Activated CD8-positive, alpha-beta T cell treated with anti-CD3 and anti-CD28 coated beads for 36 hours (primary cell): ENCODE measurements at regions not wholly inside any gene's neighbourhood (a gene's known extent, or its start where the extent isn't known, plus 50 kb on each side); places are given as distances from the start of the nearest gene placed in this dataset.

ENCODE experiments used
- ATAC-seq: fragments of 200-7000 bp; cut with Tn5 transposase; one replicate; pipeline ENCODE4 v1.10.0; 2021; ENCODE audit warnings: mild to moderate bottlenecking, moderate library complexity
- CTCF ChIA-PET: fragments of 350-600 bp; sonication (Branson Sonifier 250); formaldehyde crosslinking; loops from one replicate; lab custom pipeline; 2021; ENCODE audit warnings: antibody characterized with exemption; lab: Charles Lee
- POLR2A ChIA-PET: fragments of 350-600 bp; sonication (Branson Sonifier 250); formaldehyde crosslinking; loops from one replicate; lab custom pipeline; 2021; ENCODE audit warnings: antibody characterized with exemption; lab: Charles Lee
- DNase-seq: peaks from one replicate; pipeline ENCODE4 v3.0.0-alpha.2; 2020
- H3K27ac Mint-ChIP-seq: one replicate; pipeline ENCODE4 v1.8.0; 2021; ENCODE audit warnings: mild to moderate bottlenecking, mixed read lengths
- H3K27me3 Mint-ChIP-seq: one replicate; pipeline ENCODE4 v1.8.0; 2021; ENCODE audit warnings: mixed read lengths
- H3K36me3 Mint-ChIP-seq: one replicate; pipeline ENCODE4 v1.8.0; 2021; ENCODE audit warnings: low read depth, mixed read lengths
- H3K4me1 Mint-ChIP-seq: one replicate; pipeline ENCODE4 v1.8.0; 2021; ENCODE audit warnings: low read depth, mixed read lengths
- H3K4me3 Mint-ChIP-seq: one replicate; pipeline ENCODE4 v1.8.0; 2021; ENCODE audit warnings: mild to moderate bottlenecking, moderate library complexity, mixed read lengths
- H3K9me3 Mint-ChIP-seq: one replicate; pipeline ENCODE4 v1.8.0; 2021; ENCODE audit warnings: mixed read lengths
- CTCF ChIP-seq: fragments of 200-600 bp; IDR thresholded peaks from one replicate; pipeline ENCODE4 v1.8.0; 2022; ENCODE audit warnings: antibody characterized with exemption, mild to moderate bottlenecking
- intact Hi-C: fragments of 100-400 bp; cut with micrococcal nuclease; formaldehyde crosslinking; loops from one replicate; pipeline ENCODE4 v1.10.0; 2022

GRCh38 chr18:2406544-2406943, 164.8 kb downstream of the METTL4 start:
- Mint-ChIP-seq H3K9me3 (no peaks in the 10 kb centered on the region), H3K36me3 (no peaks in the 10 kb centered on the region), H3K27me3 (no peaks in the 10 kb centered on the region), H3K4me3 (no peak overlapping the region), H3K27ac (no peak overlapping the region), H3K4me1 (no peaks in the 10 kb centered on the region)
- DNase-seq, result no peak
- ChIA-PET POLR2A (no interaction called here), CTCF (no interaction called here)
- intact Hi-C loops, result no loop called here
- no peak for TF ChIP-seq CTCF
- no peak for ATAC-seq

DNA sequence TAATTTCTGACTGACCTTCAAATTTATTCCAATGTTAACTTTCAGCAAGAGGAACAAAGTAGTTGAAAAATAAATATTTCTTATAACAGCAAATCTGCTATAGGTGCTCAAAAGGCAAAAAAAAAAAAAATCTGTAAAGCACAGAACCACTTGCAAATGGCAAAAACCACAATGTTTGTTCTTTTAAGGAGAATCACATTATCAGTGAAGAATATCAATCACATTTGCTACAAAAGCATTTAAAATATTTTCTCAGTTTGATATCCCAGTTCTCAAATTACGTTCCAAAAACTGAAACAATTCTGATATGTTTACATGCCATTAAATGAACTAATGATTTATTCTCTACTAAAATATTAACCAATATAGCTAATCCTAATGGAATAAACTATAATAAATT, 163.3 kb downstream of the METTL4 start:
- DNase-seq (no peak), ATAC-seq (no peak)
- intact Hi-C loops, result no loop called here
- ChIA-PET CTCF (no interaction called here), POLR2A (no interaction called here)
- Mint-ChIP-seq H3K4me1 (no peaks in the 10 kb centered on the region), H3K36me3 (no peaks in the 10 kb centered on the region), H3K27ac (no peak overlapping the region), H3K4me3 (no peak overlapping the region), H3K9me3 (no peaks in the 10 kb centered on the region), H3K27me3 (no peaks in the 10 kb centered on the region)
- TF ChIP-seq CTCF, result no peak

DNA sequence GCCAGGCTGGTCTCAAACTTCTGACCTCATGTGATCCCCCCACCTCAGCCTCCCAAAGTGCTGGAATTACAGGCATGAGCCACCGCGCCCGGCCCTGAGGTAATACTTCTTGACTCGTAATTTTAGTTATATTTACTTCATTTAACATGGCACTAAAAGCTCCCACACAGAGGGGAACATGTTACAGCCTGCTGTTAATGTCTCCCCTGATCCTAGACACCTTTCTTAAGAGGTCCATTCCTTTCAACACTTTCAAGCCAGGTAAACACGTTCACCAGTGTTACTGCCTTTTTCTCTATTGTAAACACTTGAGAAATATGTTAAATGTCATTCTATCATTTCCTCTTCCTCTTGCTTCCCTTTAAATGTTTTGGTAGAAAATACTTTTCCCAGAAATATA, 161.4 kb downstream of the METTL4 start:
- H3K4me3 Mint-ChIP-seq, result no peak overlapping the region
- DNase-seq (no peak), ATAC-seq (no peak)
- ChIA-PET POLR2A (no interaction called here), CTCF (interaction anchor here (0.6 kb wide), 1 partner anchor 49 kb away, joined by 3 read pairs; no protein-coding TSS in a partner anchor)
- intact Hi-C loops, result no loop called here
- no peaks in the 10 kb centered on the region for H3K27me3 Mint-ChIP-seq
- H3K4me1 Mint-ChIP-seq, result no peaks in the 10 kb centered on the region
- no peaks in the 10 kb centered on the region for H3K9me3 Mint-ChIP-seq
- no peak for TF ChIP-seq CTCF
- no peak overlapping the region for H3K27ac Mint-ChIP-seq
- no peaks in the 10 kb centered on the region for H3K36me3 Mint-ChIP-seq

DNA sequence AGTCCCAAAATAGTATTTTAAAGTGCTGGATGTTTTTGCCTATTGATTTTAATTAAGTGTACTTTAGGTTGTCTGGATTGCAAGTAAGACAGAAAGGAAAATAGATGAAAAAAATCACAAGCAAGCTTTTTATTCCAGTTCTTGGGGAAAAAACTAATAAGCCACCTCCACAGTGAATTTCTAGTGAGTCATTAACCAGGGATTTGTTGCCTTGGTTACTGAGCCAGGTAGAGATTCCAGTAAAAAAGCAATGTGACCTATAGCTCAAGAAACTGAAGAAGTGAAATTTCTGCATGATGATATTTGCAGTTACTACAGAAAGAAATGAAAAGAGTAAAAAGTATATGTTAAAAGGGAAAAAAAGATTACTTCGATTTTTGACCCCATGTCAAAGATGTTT, 160.6 kb downstream of the METTL4 start:
- H3K36me3 Mint-ChIP-seq, result no peaks in the 10 kb centered on the region
- ChIA-PET POLR2A (no interaction called here), CTCF (no interaction called here)
- intact Hi-C loops, result no loop called here
- no peak overlapping the region for H3K4me3 Mint-ChIP-seq
- no peak for DNase-seq
- TF ChIP-seq CTCF, result no peak
- H3K27me3 Mint-ChIP-seq, result no peaks in the 10 kb centered on the region
- no peaks in the 10 kb centered on the region for H3K9me3 Mint-ChIP-seq
- H3K27ac Mint-ChIP-seq, result no peak overlapping the region
- no peaks in the 10 kb centered on the region for H3K4me1 Mint-ChIP-seq
- ATAC-seq, result no peak

DNA sequence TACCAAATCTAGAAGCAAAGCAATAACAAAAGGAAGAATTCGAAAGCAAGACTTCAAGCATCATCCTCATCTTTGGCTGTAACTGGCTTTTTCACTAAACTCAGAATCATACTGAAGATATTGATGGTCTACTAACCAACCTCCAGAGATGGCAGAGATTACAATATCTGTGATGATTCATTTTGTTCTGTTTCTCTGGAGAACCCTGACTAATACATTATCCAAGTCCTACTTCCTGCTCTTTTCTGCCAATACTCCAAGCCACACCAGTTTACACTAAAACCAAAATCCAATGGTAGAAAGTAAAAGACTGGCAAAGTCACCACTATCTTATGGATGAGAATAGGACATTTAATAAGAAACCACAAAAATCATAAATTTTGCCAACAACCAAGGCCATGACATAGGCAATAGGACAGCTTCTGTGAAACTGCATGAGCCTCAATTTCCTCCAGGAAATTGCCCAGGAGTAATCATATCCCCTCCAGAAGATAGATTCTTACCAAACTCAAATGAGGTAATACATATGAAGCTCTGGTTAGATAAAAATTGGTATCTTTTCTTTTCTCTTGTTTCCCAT, 159.8 kb downstream of the METTL4 start:
- Mint-ChIP-seq H3K27me3 (no peaks in the 10 kb centered on the region), H3K9me3 (no peaks in the 10 kb centered on the region), H3K4me1 (no peaks in the 10 kb centered on the region), H3K4me3 (no peak overlapping the region), H3K36me3 (no peaks in the 10 kb centered on the region), H3K27ac (no peak overlapping the region)
- TF ChIP-seq CTCF, result no peak
- no peak for ATAC-seq
- POLR2A ChIA-PET, result no interaction called here
- intact Hi-C loops, result no loop called here
- no peak for DNase-seq
- CTCF ChIA-PET, result no interaction called here
